ENCODE measurements at regions not wholly inside any gene's neighbourhood (a gene's known extent, or its start where the extent isn't known, plus 50 kb on each side); places are given as distances from the start of the nearest gene placed in this dataset.

GRCh38 chr20:23266530-23267398 is 83.8 kb upstream of the NXT1 start:
- TF ChIP-seq LEF1 (IDR thresholded peaks at IDR 0.05; ENCODE audit: borderline replicate concordance) (no peak), HDGF (IDR thresholded peaks at IDR 0.05; ENCODE audit: borderline replicate concordance) (no peak), NFRKB (IDR thresholded peaks at IDR 0.05) (no peak), FOXK2 (IDR thresholded peaks at IDR 0.05) (no peak), FOXM1 (IDR thresholded peaks at IDR 0.05; ENCODE audit: borderline replicate concordance) (no peak), FOXA1 (IDR thresholded peaks at IDR 0.05) (no peak), SUZ12 (IDR thresholded peaks at IDR 0.05) (no peak), ARNT (IDR thresholded peaks at IDR 0.05) (no peak), CTBP1 (IDR thresholded peaks at IDR 0.05; ENCODE audit: borderline replicate concordance) (no peak), BHLHE40 (IDR thresholded peaks at IDR 0.05; ENCODE audit: borderline replicate concordance) (no peak)
- TF ChIP-seq, protein P1, sequence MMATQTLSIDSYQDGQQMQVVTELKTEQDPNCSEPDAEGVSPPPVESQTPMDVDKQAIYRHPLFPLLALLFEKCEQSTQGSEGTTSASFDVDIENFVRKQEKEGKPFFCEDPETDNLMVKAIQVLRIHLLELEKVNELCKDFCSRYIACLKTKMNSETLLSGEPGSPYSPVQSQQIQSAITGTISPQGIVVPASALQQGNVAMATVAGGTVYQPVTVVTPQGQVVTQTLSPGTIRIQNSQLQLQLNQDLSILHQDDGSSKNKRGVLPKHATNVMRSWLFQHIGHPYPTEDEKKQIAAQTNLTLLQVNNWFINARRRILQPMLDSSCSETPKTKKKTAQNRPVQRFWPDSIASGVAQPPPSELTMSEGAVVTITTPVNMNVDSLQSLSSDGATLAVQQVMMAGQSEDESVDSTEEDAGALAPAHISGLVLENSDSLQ (IDR thresholded peaks at IDR 0.05) = no peak
- ChIA-PET CTCF (no interaction called here), POLR2A (no interaction called here)
- DNase-seq (ENCODE audit: extremely low spot score) = no peak

DNA sequence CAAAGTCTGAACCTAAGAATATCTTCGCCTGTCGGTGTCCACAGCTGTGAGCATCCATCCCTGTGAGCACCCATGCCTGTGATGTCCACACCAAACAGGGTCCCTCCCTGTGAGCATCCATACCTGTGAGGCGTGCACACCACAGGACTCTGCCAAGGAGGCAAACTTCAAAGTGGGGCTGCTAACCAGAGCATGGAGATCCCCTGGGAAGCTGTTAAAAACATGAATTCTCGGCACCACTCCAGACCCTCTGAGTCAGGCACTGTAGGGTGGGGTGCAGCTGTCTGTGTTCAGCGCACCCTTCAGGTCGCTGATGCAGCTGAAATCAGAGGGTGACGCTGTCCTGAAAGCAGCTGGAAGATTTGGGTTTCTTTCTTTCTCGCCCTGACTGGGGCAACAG is 85.4 kb upstream of the NXT1 start:
- TF ChIP-seq FOXM1 (IDR thresholded peaks at IDR 0.05; ENCODE audit: borderline replicate concordance) (no peak), NFRKB (IDR thresholded peaks at IDR 0.05) (no peak), FOXA1 (IDR thresholded peaks at IDR 0.05) (no peak), SUZ12 (IDR thresholded peaks at IDR 0.05) (no peak), L3MBTL2 (conservative IDR thresholded peaks at IDR 0.05) (no peak), SP1 (IDR thresholded peaks at IDR 0.05) (no peak), LEF1 (IDR thresholded peaks at IDR 0.05; ENCODE audit: borderline replicate concordance) (no peak), ARNT (IDR thresholded peaks at IDR 0.05) (no peak), ZNF384 (IDR thresholded peaks at IDR 0.05) (no peak)
- no peak for DNase-seq (ENCODE audit: extremely low spot score)
- ChIA-PET POLR2A (interaction anchor here (1.3 kb wide), 1 partner anchor 214 kb away, joined by 3 read pairs; no protein-coding TSS in a partner anchor), CTCF (no interaction called here)

- TF ChIP-seq FOXK2 (IDR thresholded peaks at IDR 0.05) (no peak), ARNT (IDR thresholded peaks at IDR 0.05) (no peak), TARDBP (IDR thresholded peaks at IDR 0.05) (no peak), CTBP1 (IDR thresholded peaks at IDR 0.05; ENCODE audit: borderline replicate concordance) (no peak), LEF1 (IDR thresholded peaks at IDR 0.05; ENCODE audit: borderline replicate concordance) (no peak), FOXM1 (IDR thresholded peaks at IDR 0.05; ENCODE audit: borderline replicate concordance) (no peak), ZNF384 (IDR thresholded peaks at IDR 0.05) (no peak), SP1 (IDR thresholded peaks at IDR 0.05) (no peak), L3MBTL2 (conservative IDR thresholded peaks at IDR 0.05) (no peak), FOXA1 (IDR thresholded peaks at IDR 0.05) (no peak), SUZ12 (IDR thresholded peaks at IDR 0.05) (no peak), NFRKB (IDR thresholded peaks at IDR 0.05) (no peak), HDGF (IDR thresholded peaks at IDR 0.05; ENCODE audit: borderline replicate concordance) (no peak), BHLHE40 (IDR thresholded peaks at IDR 0.05; ENCODE audit: borderline replicate concordance) (no peak), ELF4 (IDR thresholded peaks at IDR 0.05) (no peak)
- TF ChIP-seq, protein P1 (IDR thresholded peaks at IDR 0.05) = no peak
Observed at GRCh38 chr20:23264545-23264944, 86.0 kb upstream of the NXT1 start.

DNA sequence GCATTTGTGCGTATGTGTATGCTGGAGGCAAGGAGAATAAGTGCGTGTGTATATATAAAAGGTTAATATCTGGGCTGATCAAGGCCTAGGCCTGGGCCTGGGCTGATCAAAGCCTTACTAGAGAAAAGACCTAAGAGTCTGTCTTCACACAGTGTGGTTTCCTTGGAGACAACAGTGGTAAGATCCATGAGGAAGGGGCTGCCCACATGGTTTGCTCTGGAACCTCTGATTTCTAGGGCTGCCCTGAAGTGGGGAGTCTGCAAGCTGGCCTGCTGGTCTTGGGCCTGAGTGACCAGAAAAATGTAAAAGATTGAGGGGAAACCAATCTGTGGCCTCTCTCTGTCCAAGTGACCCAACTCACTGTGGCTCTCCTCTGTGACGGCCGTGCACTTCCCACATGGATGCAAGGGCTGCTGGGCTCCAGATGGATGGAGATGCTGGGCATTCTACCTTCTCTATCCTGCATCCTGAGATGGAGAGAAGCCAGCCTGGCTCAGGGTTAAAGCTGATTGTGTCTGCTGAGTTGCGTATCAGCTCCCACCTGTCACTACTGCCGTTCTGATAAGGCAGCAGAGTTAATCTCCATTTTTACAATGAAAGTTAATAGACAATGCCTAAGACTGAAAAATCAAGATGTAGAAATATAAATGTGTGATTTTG is 90.3 kb upstream of the NXT1 start:
- CTCF ChIA-PET = no interaction called here
- no peak for DNase-seq (ENCODE audit: extremely low spot score)
- POLR2A ChIA-PET = no interaction called here
- TF ChIP-seq HDGF (IDR thresholded peaks at IDR 0.05; ENCODE audit: borderline replicate concordance) = no peak
- no peak for TF ChIP-seq ARNT (IDR thresholded peaks at IDR 0.05)
- TF ChIP-seq SUZ12 (IDR thresholded peaks at IDR 0.05) = no peak
- no peak for TF ChIP-seq L3MBTL2 (conservative IDR thresholded peaks at IDR 0.05)
- TF ChIP-seq ZNF384 (IDR thresholded peaks at IDR 0.05) = no peak
- TF ChIP-seq LEF1 (IDR thresholded peaks at IDR 0.05; ENCODE audit: borderline replicate concordance) = no peak

More at GRCh38 chr20:23264545-23264944, 86.0 kb upstream of the NXT1 start:
- ChIA-PET POLR2A (interaction anchor here (1.3 kb wide), 1 partner anchor 213 kb away, joined by 3 read pairs; no protein-coding TSS in a partner anchor), CTCF (no interaction called here)
- no peak for DNase-seq (ENCODE audit: extremely low spot score)

DNA sequence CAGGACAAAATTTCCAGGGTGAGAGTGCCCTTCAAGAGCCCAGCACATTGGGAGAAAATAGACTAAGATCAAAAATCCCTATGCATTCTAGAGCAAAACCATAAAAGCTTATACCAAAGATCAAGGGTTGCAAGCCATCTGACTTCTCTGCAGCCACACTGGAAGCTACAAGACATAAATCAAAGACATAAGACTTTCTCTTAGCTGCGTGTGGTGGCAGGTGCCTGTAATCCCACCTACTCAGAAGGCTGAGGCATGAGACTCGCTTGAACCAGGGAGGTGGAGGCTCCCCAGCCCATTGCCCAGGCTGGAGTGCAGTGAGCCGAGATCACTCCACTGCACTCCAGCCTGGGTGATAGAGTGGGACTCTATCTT is 91.9 kb upstream of the NXT1 start:
- ChIA-PET POLR2A (interaction anchor here (0.6 to 1.9 kb wide), 3 partner anchors 12 to 99 kb away, joined by 3 to 11 read pairs (median 3); partner anchors contain the start of gene NXT1), CTCF (no interaction called here)
- TF ChIP-seq FOXK2 (IDR thresholded peaks at IDR 0.05) (no peak), LEF1 (IDR thresholded peaks at IDR 0.05; ENCODE audit: borderline replicate concordance) (no peak), FOXA1 (IDR thresholded peaks at IDR 0.05) (no peak), TARDBP (IDR thresholded peaks at IDR 0.05) (no peak), HDGF (IDR thresholded peaks at IDR 0.05; ENCODE audit: borderline replicate concordance) (no peak), ARNT (IDR thresholded peaks at IDR 0.05) (no peak), L3MBTL2 (conservative IDR thresholded peaks at IDR 0.05) (no peak), ELF4 (IDR thresholded peaks at IDR 0.05) (no peak), CTBP1 (IDR thresholded peaks at IDR 0.05; ENCODE audit: borderline replicate concordance) (no peak), NFRKB (IDR thresholded peaks at IDR 0.05) (no peak)
- TF ChIP-seq, protein P1 (IDR thresholded peaks at IDR 0.05) = no peak
- DNase-seq (ENCODE audit: extremely low spot score) = no peak

All from HEK293T (cell line).